Ishikawa (cell line): ENCODE measurements at regions not wholly inside any gene's neighbourhood (a gene's known extent, or its start where the extent isn't known, plus 50 kb on each side); places are given as distances from the start of the nearest gene placed in this dataset.

Source experiments
- CEBPB ChIP-seq: IDR thresholded peaks from 2 replicates; pipeline ENCODE4 v1.6.1; 2012
- CREB1 ChIP-seq: IDR thresholded peaks from 2 replicates; pipeline ENCODE4 v1.6.1; 2012; ENCODE audit warnings: low read depth
- EGR1 ChIP-seq: IDR thresholded peaks from 2 replicates; pipeline ENCODE4 v1.6.1; 2012
- EP300 ChIP-seq: IDR thresholded peaks from 2 replicates; pipeline ENCODE4 v1.6.1; 2012; ENCODE audit warnings: borderline replicate concordance
- FOXM1 ChIP-seq: IDR thresholded peaks from 2 replicates; pipeline ENCODE4 v1.6.1; 2012; ENCODE audit warnings: low read depth, borderline replicate concordance
- MAX ChIP-seq: IDR thresholded peaks from 2 replicates; pipeline ENCODE4 v1.6.1; 2012
- NFIC ChIP-seq: IDR thresholded peaks from 2 replicates; pipeline ENCODE4 v1.6.1; 2012
- RAD21 ChIP-seq: IDR thresholded peaks from 2 replicates; pipeline ENCODE4 v1.6.1; 2012; ENCODE audit warnings: low read depth
- REST ChIP-seq: IDR thresholded peaks from 2 replicates; pipeline ENCODE4 v1.6.1; 2012; ENCODE audit warnings: low read depth, mild to moderate bottlenecking
- TAF1 ChIP-seq: IDR thresholded peaks from 2 replicates; pipeline ENCODE4 v1.6.1; 2012; ENCODE audit warnings: low read depth, mild to moderate bottlenecking
- TCF12 ChIP-seq: IDR thresholded peaks from 2 replicates; pipeline ENCODE4 v1.6.1; 2012; ENCODE audit warnings: low read depth
- TEAD4 ChIP-seq: IDR thresholded peaks from 2 replicates; pipeline ENCODE4 v1.6.1; 2012
- USF1 ChIP-seq: IDR thresholded peaks from 2 replicates; pipeline ENCODE4 v1.6.1; 2012
- YY1 ChIP-seq: IDR thresholded peaks from 2 replicates; pipeline ENCODE4 v1.6.1; 2012; ENCODE audit warnings: low read depth
- ZBTB7A ChIP-seq: IDR thresholded peaks from 2 replicates; pipeline ENCODE4 v1.6.1; 2012; ENCODE audit warnings: low read depth

- TF ChIP-seq ZBTB7A (no peak), NFIC (no peak), FOXM1 (no peak), EGR1 (no peak), YY1 (no peak), RAD21 (no peak), CREB1 (no peak), MAX (no peak), TCF12 (no peak), REST (no peak), CEBPB (no peak), TEAD4 (no peak), TAF1 (no peak), EP300 (no peak)
Observed at GRCh38 chr2:44061876-44062275, 66.1 kb upstream of the LRPPRC start.

GRCh38 chr2:44063033-44063432 is 67.2 kb upstream of the LRPPRC start:
- TF ChIP-seq REST, result no peak
- no peak for TF ChIP-seq MAX
- TF ChIP-seq CREB1, result no peak
- no peak for TF ChIP-seq RAD21
- TF ChIP-seq ZBTB7A, result no peak

GRCh38 chr2:44071454-44072046 is 75.8 kb upstream of the LRPPRC start:
- no peak for TF ChIP-seq FOXM1
- no peak for TF ChIP-seq MAX
- TF ChIP-seq NFIC, result no peak
- TF ChIP-seq CREB1, result no peak
- TF ChIP-seq RAD21, result no peak
- TF ChIP-seq ZBTB7A, result no peak
- no peak for TF ChIP-seq USF1
- TF ChIP-seq TCF12, result no peak
- TF ChIP-seq EP300, result no peak
- no peak for TF ChIP-seq YY1
- TF ChIP-seq EGR1, result no peak
- no peak for TF ChIP-seq TEAD4
- TF ChIP-seq CEBPB, result no peak
- TF ChIP-seq REST, result no peak

GRCh38 chr2:44075541-44075940 is 79.8 kb upstream of the LRPPRC start:
- TF ChIP-seq ZBTB7A (no peak), EGR1 (no peak), YY1 (no peak), CEBPB (no peak), USF1 (no peak), FOXM1 (no peak), EP300 (no peak), NFIC (no peak), MAX (no peak), TAF1 (no peak), REST (no peak), TCF12 (no peak), TEAD4 (no peak), RAD21 (no peak), CREB1 (no peak)
